ENCODE measurements at regions not wholly inside any gene's neighbourhood (a gene's known extent, or its start where the extent isn't known, plus 50 kb on each side); places are given as distances from the start of the nearest gene placed in this dataset.

DNA sequence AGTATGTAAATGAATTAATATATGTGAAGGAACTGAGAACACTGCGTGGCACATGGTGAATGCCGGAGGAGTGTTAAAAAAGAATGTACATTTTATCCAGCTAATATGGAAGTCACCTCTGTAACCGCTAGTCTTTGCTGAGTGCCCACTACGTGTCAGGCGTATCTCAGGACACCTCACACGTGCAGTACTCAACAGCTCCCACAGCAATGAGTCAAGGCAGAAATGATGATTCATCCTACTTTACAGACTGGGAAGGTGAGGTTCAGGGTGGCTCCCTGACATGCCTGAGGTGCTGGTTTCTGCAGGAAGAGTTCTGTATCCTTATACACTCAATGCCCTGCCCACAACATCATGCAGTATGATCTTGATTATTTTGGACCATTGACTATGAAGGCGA is 487.0 kb downstream of the HAPSTR1 start:
- TF ChIP-seq CTCF (IDR thresholded peaks at IDR 0.05; ENCODE audit: insufficient read depth, low read length) (no peak), POLR2AphosphoS5 (IDR thresholded peaks at IDR 0.05; ENCODE audit: low read depth) (no peak), GABPA (IDR thresholded peaks at IDR 0.05; ENCODE audit: low read depth) (no peak)
- TF ChIP-seq, protein P1, sequence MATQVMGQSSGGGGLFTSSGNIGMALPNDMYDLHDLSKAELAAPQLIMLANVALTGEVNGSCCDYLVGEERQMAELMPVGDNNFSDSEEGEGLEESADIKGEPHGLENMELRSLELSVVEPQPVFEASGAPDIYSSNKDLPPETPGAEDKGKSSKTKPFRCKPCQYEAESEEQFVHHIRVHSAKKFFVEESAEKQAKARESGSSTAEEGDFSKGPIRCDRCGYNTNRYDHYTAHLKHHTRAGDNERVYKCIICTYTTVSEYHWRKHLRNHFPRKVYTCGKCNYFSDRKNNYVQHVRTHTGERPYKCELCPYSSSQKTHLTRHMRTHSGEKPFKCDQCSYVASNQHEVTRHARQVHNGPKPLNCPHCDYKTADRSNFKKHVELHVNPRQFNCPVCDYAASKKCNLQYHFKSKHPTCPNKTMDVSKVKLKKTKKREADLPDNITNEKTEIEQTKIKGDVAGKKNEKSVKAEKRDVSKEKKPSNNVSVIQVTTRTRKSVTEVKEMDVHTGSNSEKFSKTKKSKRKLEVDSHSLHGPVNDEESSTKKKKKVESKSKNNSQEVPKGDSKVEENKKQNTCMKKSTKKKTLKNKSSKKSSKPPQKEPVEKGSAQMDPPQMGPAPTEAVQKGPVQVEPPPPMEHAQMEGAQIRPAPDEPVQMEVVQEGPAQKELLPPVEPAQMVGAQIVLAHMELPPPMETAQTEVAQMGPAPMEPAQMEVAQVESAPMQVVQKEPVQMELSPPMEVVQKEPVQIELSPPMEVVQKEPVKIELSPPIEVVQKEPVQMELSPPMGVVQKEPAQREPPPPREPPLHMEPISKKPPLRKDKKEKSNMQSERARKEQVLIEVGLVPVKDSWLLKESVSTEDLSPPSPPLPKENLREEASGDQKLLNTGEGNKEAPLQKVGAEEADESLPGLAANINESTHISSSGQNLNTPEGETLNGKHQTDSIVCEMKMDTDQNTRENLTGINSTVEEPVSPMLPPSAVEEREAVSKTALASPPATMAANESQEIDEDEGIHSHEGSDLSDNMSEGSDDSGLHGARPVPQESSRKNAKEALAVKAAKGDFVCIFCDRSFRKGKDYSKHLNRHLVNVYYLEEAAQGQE (IDR thresholded peaks at IDR 0.05; ENCODE audit: insufficient replicate concordance, low read depth): no peak
